GM18517 (cell line): ENCODE measurements at regions not wholly inside any gene's neighbourhood (a gene's known extent, or its start where the extent isn't known, plus 50 kb on each side); places are given as distances from the start of the nearest gene placed in this dataset.

Source experiments
- ATAC-seq: cut with Tn5 transposase; IDR thresholded peaks from one replicate; pipeline ENCODE4 v1.9.1; 2021; ENCODE audit warnings: mild to moderate bottlenecking, moderate library complexity; ENCODE audit not compliant: unreplicated experiment

- no peak for ATAC-seq
Measured at GRCh38 chr18:75638223-75638775, 210.8 kb upstream of the SMIM21 start.

- ATAC-seq = no peak
Measured at GRCh38 chr18:75635096-75635495, 207.6 kb upstream of the SMIM21 start.

GRCh38 chr18:75625966-75626365 lies 198.5 kb upstream of the SMIM21 start:
- no peak for ATAC-seq

GRCh38 chr18:75624869-75625268 lies 197.4 kb upstream of the SMIM21 start:
- ATAC-seq = no peak

GRCh38 chr18:75621818-75622217 lies 194.3 kb upstream of the SMIM21 start:
- ATAC-seq = no peak

- ATAC-seq = no peak
Measured at GRCh38 chr18:75618146-75618545, 190.6 kb upstream of the SMIM21 start.

- no peak for ATAC-seq
Measured at GRCh38 chr18:75612456-75612855, 185.0 kb upstream of the SMIM21 start.

GRCh38 chr18:75607701-75608100 lies 180.2 kb upstream of the SMIM21 start:
- no peak for ATAC-seq

- ATAC-seq = no peak
Measured at GRCh38 chr18:75592527-75592926, 165.0 kb upstream of the SMIM21 start.

- ATAC-seq = no peak
Measured at GRCh38 chr18:75588412-75588811, 160.9 kb upstream of the SMIM21 start.

- no peak for ATAC-seq
Measured at GRCh38 chr18:75587131-75587530, 159.6 kb upstream of the SMIM21 start.

- ATAC-seq = no peak
Measured at GRCh38 chr18:75586130-75586889, 158.8 kb upstream of the SMIM21 start.

GRCh38 chr18:75582940-75583339 lies 155.4 kb upstream of the SMIM21 start:
- ATAC-seq = no peak

- ATAC-seq = no peak
Measured at GRCh38 chr18:75582406-75582821, 154.9 kb upstream of the SMIM21 start.

- ATAC-seq = no peak
Measured at GRCh38 chr18:75581336-75582131, 154.0 kb upstream of the SMIM21 start.

GRCh38 chr18:75574187-75574586 lies 146.7 kb upstream of the SMIM21 start:
- ATAC-seq = no peak

- ATAC-seq = no peak
Measured at GRCh38 chr18:75563150-75563549, 135.6 kb upstream of the SMIM21 start.

- no peak for ATAC-seq
Measured at GRCh38 chr18:75562216-75562615, 134.7 kb upstream of the SMIM21 start.

- ATAC-seq = no peak
Measured at GRCh38 chr18:75558790-75559189, 131.3 kb upstream of the SMIM21 start.

GRCh38 chr18:75556841-75557240 lies 129.3 kb upstream of the SMIM21 start:
- no peak for ATAC-seq

GRCh38 chr18:75554644-75555185 lies 127.2 kb upstream of the SMIM21 start:
- ATAC-seq = no peak

GRCh38 chr18:75554176-75554575 lies 126.7 kb upstream of the SMIM21 start:
- no peak for ATAC-seq
